AG09319 (cell line): ENCODE measurements at regions not wholly inside any gene's neighbourhood (a gene's known extent, or its start where the extent isn't known, plus 50 kb on each side); places are given as distances from the start of the nearest gene placed in this dataset.
"Not testable (repeated sequence)": the region's sequence is repeated elsewhere in the genome, so short reads cannot be mapped to it uniquely, and the experiment has no call there.

Experiments
- DNase-seq: peaks from one replicate; pipeline ENCODE4 v3.0.0-alpha.2; 2010; ENCODE audit warnings: low read depth; ENCODE audit errors: extremely low read depth
- TF ChIP-seq, protein P1 (sequence below): IDR thresholded peaks from 2 replicates; pipeline ENCODE4 v1.5.1; 2011; ENCODE audit warnings: low read depth, mild to moderate bottlenecking, inconsistent platforms, low read length, moderate library complexity

DNA sequence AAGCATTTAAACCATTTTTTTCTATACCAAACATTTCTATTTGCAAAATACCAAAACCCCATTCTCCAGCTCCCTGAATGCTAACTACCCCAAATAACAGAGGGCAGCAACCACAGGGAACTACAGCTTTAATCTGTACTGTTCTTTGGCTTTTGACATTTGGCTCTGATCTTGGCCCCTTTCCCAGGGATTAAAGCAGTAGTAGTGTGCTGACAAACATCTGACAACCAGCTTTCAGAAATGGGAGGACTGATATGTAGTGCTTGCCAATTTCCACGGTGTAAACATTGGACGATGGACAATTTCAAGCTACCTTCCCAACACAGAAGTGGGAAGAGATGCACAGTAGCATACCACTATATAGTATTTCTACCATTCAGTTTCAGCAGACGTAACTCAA, 88.4 kb upstream of the TEAD1 start:
- TF ChIP-seq, protein P1, sequence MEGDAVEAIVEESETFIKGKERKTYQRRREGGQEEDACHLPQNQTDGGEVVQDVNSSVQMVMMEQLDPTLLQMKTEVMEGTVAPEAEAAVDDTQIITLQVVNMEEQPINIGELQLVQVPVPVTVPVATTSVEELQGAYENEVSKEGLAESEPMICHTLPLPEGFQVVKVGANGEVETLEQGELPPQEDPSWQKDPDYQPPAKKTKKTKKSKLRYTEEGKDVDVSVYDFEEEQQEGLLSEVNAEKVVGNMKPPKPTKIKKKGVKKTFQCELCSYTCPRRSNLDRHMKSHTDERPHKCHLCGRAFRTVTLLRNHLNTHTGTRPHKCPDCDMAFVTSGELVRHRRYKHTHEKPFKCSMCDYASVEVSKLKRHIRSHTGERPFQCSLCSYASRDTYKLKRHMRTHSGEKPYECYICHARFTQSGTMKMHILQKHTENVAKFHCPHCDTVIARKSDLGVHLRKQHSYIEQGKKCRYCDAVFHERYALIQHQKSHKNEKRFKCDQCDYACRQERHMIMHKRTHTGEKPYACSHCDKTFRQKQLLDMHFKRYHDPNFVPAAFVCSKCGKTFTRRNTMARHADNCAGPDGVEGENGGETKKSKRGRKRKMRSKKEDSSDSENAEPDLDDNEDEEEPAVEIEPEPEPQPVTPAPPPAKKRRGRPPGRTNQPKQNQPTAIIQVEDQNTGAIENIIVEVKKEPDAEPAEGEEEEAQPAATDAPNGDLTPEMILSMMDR, result no peak
- DNase-seq, result no peak

DNA sequence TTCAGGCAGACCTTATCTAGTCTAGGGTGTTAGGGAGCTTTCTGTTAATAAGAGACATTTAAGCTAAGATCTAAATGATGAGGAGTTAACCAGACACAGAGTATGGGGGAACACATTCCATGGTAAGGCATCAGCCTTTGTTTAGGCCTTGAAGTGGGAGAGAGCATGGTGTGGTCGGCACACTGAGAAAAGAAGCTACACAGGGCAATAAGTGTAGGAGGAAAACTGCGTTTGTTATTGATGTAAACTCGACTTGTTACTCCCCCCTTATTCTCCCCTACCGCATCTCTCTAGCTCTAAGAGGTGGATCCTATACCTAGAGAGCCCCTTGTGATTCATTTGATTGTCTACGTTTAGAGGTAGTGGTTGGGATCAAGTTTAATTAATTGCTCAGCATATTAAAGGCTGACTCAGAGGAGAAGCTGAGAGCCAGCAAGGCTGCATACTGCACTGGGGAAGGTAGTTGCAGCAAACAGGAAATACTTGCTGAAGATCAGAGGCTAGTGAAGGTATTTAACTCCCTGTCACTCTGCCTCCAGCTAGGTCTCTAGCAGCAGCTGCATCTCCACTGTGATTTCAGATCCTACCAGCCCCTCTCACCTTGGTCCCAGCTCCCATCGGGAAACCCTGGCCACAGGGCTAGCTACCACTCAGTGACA, 86.8 kb upstream of the TEAD1 start:
- no peak for DNase-seq
- TF ChIP-seq, protein P1, result no peak

DNA sequence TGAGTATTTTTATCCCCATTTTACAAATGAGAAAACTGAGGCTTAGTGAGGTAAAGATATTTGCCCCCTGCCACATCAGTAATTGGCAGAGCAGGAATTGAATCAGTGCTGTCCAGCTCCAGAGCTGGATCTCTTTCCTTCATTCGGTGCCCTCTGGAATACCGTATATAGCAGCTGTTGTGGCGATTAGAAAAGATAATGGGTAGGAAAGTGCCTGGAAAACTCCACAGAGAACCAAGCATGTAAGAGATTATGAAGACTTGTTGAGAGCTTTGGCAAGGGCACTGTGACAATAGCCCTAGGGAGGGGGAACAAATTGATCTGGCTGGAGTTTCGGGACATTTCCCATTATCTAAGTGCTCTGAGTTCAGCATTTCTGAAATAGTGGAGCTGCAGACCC, 82.5 kb upstream of the TEAD1 start:
- DNase-seq, result no peak
- TF ChIP-seq, protein P1, result no peak

DNA sequence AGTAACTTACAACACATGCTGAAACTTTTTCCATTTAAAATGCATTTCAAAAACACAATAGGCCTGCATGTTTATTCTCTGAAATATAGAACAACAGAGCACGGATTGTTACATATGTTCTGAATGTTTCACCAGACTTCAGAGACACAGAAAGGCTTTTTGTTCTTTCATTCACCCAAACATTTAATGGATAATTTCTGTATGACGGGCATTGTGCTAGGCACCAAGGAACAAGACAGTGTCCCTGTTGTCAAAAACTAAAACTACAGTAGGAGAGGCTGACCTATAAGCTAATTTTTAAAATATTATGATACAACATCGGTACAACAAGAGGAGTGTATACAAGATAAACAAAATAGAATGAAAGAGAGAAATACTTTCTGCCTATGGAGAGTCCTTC, 81.9 kb upstream of the TEAD1 start:
- TF ChIP-seq, protein P1, result no peak

DNA sequence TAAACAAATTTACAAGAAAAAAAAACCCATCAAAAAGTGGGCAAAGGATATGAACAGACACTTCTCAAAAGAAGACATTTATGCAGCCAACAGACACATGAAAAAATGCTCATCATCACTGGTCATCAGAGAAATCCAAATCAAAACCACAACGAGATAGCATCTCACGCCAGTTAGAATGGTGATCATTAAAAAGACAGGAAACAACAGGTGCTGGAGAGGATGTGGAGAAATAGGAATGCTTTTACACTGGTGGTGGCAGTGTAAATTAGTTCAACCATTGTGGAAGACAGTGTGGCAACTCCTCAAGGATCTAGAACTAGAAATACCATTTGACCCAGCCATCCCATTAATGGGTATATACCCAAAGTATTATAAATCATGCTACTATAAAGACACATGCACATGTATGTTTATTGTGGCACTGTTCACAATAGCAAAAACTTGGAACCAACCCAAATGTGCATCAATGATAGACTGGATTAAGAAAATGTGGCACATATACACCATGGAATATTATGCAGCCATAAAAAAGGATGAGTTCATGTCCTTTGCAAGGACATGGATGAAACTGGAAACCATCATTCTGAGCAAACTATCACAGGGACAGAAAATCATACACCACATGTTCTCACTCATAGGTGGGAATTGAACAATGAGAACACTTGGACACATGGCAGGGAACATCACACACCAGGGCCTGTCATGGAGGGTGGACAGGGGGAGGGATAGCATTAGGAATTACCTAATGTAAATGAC, 79.0 kb upstream of the TEAD1 start:
- DNase-seq, result not testable (repeated sequence)

More for the DNA sequence above, 81.9 kb upstream of the TEAD1 start:
- DNase-seq, result no peak

DNA sequence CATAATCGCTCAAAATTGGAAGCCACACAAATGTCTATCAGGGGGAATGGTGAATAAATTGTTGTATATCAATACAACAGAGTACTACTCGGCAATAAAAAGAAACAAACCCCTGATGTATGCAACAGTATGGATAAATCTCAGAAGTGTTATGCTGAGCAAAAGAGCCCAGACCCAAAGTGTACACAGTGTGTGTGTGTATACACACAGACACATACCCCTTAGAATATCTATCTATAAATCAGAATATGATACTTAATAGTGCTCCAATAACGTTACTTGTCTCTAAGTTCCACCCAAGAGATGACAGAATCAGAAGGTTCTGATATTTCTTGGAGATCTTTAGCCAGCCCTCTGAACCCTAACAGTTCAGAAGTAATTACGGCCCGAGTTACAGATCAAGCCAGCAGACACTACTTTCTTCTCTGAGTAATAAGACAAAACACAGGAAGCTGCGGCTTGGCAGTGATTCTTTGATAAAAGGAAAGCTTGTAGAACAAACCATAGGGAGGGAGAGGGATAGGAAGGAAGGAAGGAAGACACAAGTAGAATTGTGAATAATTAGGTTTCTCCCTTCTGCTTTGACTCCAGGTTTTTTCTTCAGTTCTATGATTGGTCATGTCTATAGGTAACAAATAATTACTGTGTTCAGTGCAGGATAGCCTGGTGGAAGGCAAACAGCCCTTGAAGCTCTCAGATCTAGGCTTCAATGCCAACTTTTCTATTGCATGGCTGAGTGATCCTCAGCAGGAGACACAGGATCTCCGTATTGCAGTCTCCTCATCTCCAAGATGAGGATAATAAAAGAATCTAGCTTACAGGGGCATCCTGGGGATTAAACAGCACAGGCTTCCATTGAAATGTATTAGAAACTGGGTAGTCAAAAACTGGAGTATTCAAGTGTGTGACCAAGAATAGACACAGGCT, 75.6 kb upstream of the TEAD1 start:
- TF ChIP-seq, protein P1, result no peak
- DNase-seq, result no peak

DNA sequence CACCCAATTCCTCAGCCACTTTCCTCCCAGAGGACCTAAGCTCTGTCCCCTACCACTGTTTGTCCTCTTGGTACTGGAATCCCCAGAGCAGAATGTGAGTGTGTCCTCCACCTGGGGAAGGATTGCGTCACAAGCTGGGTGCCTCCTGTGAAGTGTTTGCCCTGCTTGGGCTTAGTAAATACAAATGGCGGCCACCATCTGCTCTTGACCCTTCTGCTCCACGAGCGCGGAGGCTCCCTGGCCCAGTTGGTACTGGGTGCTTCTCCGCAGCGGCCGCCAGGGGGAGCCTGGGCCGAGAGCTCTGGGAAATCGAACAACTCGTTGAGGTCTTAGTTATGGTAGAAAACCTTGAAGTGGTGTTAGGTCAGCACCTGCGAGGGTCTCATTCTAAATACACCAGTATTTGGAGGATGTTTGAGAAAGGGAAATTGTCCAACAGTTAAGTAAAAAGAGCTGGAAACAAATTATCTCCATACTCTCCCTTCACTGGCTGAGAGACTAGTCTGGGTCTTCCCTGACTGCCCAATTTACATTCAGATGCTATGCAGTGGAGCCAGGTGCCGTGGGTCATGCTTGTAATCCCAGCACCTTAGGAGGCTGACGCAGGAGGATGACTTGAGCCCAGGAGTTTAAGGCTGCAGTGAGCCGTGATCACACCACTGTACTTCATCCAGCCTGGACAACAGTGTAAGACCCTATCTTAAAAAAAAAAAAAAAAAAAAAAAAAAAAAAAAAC, 74.6 kb upstream of the TEAD1 start:
- DNase-seq, result no peak
- TF ChIP-seq, protein P1, result peak; percentile 30
